ENCODE measurements at regions not wholly inside any gene's neighbourhood (a gene's known extent, or its start where the extent isn't known, plus 50 kb on each side); places are given as distances from the start of the nearest gene placed in this dataset.

- Mint-ChIP-seq H3K27me3 (no peaks in the 10 kb centered on the region), H3K36me3 (ENCODE audit: low read depth) (no peaks in the 10 kb centered on the region), H3K9me3 (peaks cover 5% of the 10 kb centered on the region), H3K27ac (no peak overlapping the region), H3K4me3 (no peak overlapping the region), H3K4me1 (ENCODE audit: low read depth) (no peaks in the 10 kb centered on the region)
- CTCF ChIA-PET, result no interaction called here
- POLR2A ChIA-PET, result no interaction called here
- intact Hi-C loops (cut with micrococcal nuclease), result no loop called here
- TF ChIP-seq, protein P1, sequence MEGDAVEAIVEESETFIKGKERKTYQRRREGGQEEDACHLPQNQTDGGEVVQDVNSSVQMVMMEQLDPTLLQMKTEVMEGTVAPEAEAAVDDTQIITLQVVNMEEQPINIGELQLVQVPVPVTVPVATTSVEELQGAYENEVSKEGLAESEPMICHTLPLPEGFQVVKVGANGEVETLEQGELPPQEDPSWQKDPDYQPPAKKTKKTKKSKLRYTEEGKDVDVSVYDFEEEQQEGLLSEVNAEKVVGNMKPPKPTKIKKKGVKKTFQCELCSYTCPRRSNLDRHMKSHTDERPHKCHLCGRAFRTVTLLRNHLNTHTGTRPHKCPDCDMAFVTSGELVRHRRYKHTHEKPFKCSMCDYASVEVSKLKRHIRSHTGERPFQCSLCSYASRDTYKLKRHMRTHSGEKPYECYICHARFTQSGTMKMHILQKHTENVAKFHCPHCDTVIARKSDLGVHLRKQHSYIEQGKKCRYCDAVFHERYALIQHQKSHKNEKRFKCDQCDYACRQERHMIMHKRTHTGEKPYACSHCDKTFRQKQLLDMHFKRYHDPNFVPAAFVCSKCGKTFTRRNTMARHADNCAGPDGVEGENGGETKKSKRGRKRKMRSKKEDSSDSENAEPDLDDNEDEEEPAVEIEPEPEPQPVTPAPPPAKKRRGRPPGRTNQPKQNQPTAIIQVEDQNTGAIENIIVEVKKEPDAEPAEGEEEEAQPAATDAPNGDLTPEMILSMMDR (IDR thresholded peaks at IDR 0.05), result no peak
- no peak for ATAC-seq
- DNase-seq, result no peak
Measured at GRCh38 chr15:26242565-26243071, 379.5 kb upstream of the ATP10A start.

DNA sequence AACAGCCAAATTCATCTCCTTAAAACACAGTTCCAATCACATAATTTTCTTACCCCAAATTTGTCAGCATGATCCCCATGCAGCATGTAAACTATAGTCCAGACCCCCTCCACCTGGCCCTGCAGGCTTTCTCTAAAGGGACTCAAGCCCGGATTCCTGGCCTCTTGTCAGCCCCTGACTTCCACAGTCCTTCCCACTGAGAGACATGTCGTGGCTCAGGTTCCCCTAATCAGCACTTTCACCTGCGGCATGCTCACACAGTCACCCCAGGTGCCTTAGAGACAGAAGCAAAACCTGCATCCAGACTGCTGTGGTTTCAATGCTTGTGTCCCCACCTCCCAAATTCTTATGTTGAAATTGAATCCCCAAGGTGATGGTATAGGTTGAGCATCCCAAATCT, 372.7 kb upstream of the ATP10A start:
- Mint-ChIP-seq H3K36me3 (ENCODE audit: low read depth) (no peaks in the 10 kb centered on the region), H3K27ac (no peak overlapping the region), H3K9me3 (no peaks in the 10 kb centered on the region)

GRCh38 chr15:26234976-26235767, 372.0 kb upstream of the ATP10A start:
- no peak overlapping the region for H3K27ac Mint-ChIP-seq
- POLR2A ChIA-PET, result no interaction called here
- intact Hi-C loops (cut with micrococcal nuclease), result no loop called here
- CTCF ChIA-PET, result no interaction called here
- no peaks in the 10 kb centered on the region for H3K4me1 Mint-ChIP-seq (ENCODE audit: low read depth)
- no peaks in the 10 kb centered on the region for H3K36me3 Mint-ChIP-seq (ENCODE audit: low read depth)
- ATAC-seq (no peak), DNase-seq (no peak)
- H3K27me3 Mint-ChIP-seq, result peaks cover 6% of the 10 kb centered on the region
- no peaks in the 10 kb centered on the region for H3K9me3 Mint-ChIP-seq
- TF ChIP-seq, protein P1 (IDR thresholded peaks at IDR 0.05), result no peak
- no peak overlapping the region for H3K4me3 Mint-ChIP-seq

More for the DNA sequence above, 372.7 kb upstream of the ATP10A start:
- Mint-ChIP-seq H3K27me3 (peaks cover 6% of the 10 kb centered on the region), H3K4me3 (no peak overlapping the region), H3K4me1 (ENCODE audit: low read depth) (no peaks in the 10 kb centered on the region)
- ATAC-seq (no peak), DNase-seq (no peak)
- TF ChIP-seq, protein P1 (IDR thresholded peaks at IDR 0.05), result no peak
- CTCF ChIA-PET, result no interaction called here
- POLR2A ChIA-PET, result no interaction called here
- intact Hi-C loops (cut with micrococcal nuclease), result no loop called here

DNA sequence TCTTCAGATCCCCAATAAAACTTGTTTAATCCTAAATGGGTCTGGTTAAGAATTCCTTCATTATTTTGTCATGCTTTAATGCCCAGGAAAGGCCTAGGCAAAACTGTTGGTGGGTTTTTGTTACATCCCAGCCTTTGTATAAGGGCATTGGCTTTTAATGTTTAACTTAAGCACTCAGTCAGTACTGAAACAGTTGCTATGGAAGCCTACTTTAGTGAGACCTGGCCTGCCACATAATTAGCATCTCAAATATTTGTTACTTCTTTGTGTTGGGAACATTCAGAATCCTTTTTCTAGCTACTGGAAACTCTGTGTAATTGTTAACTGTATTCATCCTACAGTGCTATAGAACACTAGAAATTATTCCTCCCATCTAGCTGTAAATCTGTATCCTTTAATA, 369.6 kb upstream of the ATP10A start:
- Mint-ChIP-seq H3K27me3 (peaks cover 6% of the 10 kb centered on the region), H3K4me3 (no peak overlapping the region), H3K36me3 (ENCODE audit: low read depth) (no peaks in the 10 kb centered on the region), H3K9me3 (peaks cover 6% of the 10 kb centered on the region), H3K4me1 (ENCODE audit: low read depth) (no peaks in the 10 kb centered on the region), H3K27ac (no peak overlapping the region)
- TF ChIP-seq, protein P1 (IDR thresholded peaks at IDR 0.05), result no peak
- ChIA-PET POLR2A (no interaction called here), CTCF (interaction anchor here (0.7 kb wide), 1 partner anchor 31 kb away, joined by 3 read pairs; no protein-coding TSS in a partner anchor)
- DNase-seq (no peak), ATAC-seq (no peak)
- intact Hi-C loops (cut with micrococcal nuclease), result no loop called here

GRCh38 chr15:26231096-26231495, 368.0 kb upstream of the ATP10A start:
- ChIA-PET POLR2A (no interaction called here), CTCF (no interaction called here)
- Mint-ChIP-seq H3K27me3 (peaks cover 7% of the 10 kb centered on the region), H3K4me1 (ENCODE audit: low read depth) (no peaks in the 10 kb centered on the region), H3K36me3 (ENCODE audit: low read depth) (no peaks in the 10 kb centered on the region), H3K4me3 (no peak overlapping the region), H3K27ac (no peak overlapping the region), H3K9me3 (peaks cover 11% of the 10 kb centered on the region)
- intact Hi-C loops (cut with micrococcal nuclease), result no loop called here
- ATAC-seq, result no peak
- no peak for DNase-seq
- TF ChIP-seq, protein P1 (IDR thresholded peaks at IDR 0.05), result no peak
